HEK293 (cell line): ENCODE measurements at regions not wholly inside any gene's neighbourhood (a gene's known extent, or its start where the extent isn't known, plus 50 kb on each side); places are given as distances from the start of the nearest gene placed in this dataset.

Experiments
- CTCF ChIA-PET: fragments of 350-600 bp; formaldehyde crosslinking; extraction: SDS; loops from one replicate; lab custom pipeline; 2021; ENCODE audit warnings: antibody characterized with exemption; lab: Yijun Ruan, JAX
- POLR2A ChIA-PET: fragments of 300-600 bp; formaldehyde crosslinking; extraction: SDS; loops from one replicate; lab custom pipeline; 2020; ENCODE audit warnings: antibody characterized with exemption, inconsistent platforms; lab: Yijun Ruan, JAX
- H3K27ac ChIP-seq: fragments of 200-500 bp; sonication (Bioruptor generic); 2 replicates; pipeline ENCODE4 v1.5.1; 2014; ENCODE audit warnings: low read depth, low read length, control low read depth, inconsistent platforms; ENCODE audit errors: extremely low read depth
- H3K36me3 ChIP-seq, 2 experiments: fragments of 200-500 bp in 1 of 2; sonication (Bioruptor generic) in 1 of 2; 1 replicate in 1 of 2; 2 replicates in 1 of 2; pipeline ENCODE4 v1.5.1; 2014 to 2017; ENCODE audit warnings: inconsistent platforms in 2 of 2, low read length in 2 of 2; ENCODE audit not compliant: control insufficient read depth in 2 of 2, insufficient read depth in 1 of 2
- H3K4me1 ChIP-seq: fragments of 200-500 bp; sonication (Bioruptor generic); 2 replicates; pipeline ENCODE4 v1.5.1; 2014; ENCODE audit warnings: mild to moderate bottlenecking, low read length, inconsistent platforms; ENCODE audit not compliant: control insufficient read depth, insufficient read depth
- H3K4me3 ChIP-seq: 2 replicates; pipeline ENCODE4 v1.5.1; 2011; ENCODE audit warnings: low read depth, mild to moderate bottlenecking, control low read depth, low read length, moderate library complexity
- H3K9me3 ChIP-seq: fragments of 200-500 bp; sonication (Bioruptor generic); 2 replicates; pipeline ENCODE4 v1.5.1; 2014; ENCODE audit warnings: low read depth, low read length, inconsistent platforms; ENCODE audit not compliant: control insufficient read depth, insufficient read depth
- BCL6B ChIP-seq: fragments of 450-650 bp; formaldehyde crosslinking; IDR thresholded peaks from 2 replicates; pipeline ENCODE4 v1.5.1; 2017; ENCODE audit warnings: missing biosample characterization, missing genetic modification characterization
- GLIS2 ChIP-seq: fragments of 450-650 bp; formaldehyde crosslinking; IDR thresholded peaks from 2 replicates; pipeline ENCODE4 v1.5.1; 2016; ENCODE audit warnings: missing biosample characterization, missing genetic modification characterization
- KLF8 ChIP-seq: fragments of 450-650 bp; formaldehyde crosslinking; IDR thresholded peaks from 2 replicates; pipeline ENCODE4 v1.5.1; 2016; ENCODE audit warnings: missing biosample characterization, missing genetic modification characterization
- KLF9 ChIP-seq: fragments of 450-650 bp; formaldehyde crosslinking; IDR thresholded peaks from 2 replicates; pipeline ENCODE4 v1.5.1; 2016; ENCODE audit warnings: missing biosample characterization, missing genetic modification characterization, low read depth
- PRDM4 ChIP-seq: fragments of 450-650 bp; formaldehyde crosslinking; IDR thresholded peaks from 2 replicates; pipeline ENCODE4 v1.5.1; 2017; ENCODE audit warnings: missing biosample characterization, missing genetic modification characterization
- SP2 ChIP-seq: fragments of 450-650 bp; formaldehyde crosslinking; IDR thresholded peaks from 2 replicates; pipeline ENCODE4 v1.5.1; 2016; ENCODE audit warnings: missing biosample characterization, missing genetic modification characterization
- ZNF140 ChIP-seq: fragments of 450-650 bp; formaldehyde crosslinking; IDR thresholded peaks from 2 replicates; pipeline ENCODE4 v1.5.1; 2016; ENCODE audit warnings: missing biosample characterization, missing genetic modification characterization
- ZNF184 ChIP-seq: fragments of 450-650 bp; IDR thresholded peaks from 2 replicates; pipeline ENCODE4 v1.5.1; 2018; ENCODE audit warnings: missing biosample characterization, mild to moderate bottlenecking, missing genetic modification characterization
- ZNF214 ChIP-seq: fragments of 450-650 bp; formaldehyde crosslinking; IDR thresholded peaks from 2 replicates; pipeline ENCODE4 v1.5.1; 2017; ENCODE audit warnings: missing biosample characterization, mild to moderate bottlenecking, missing genetic modification characterization, borderline replicate concordance
- ZNF311 ChIP-seq: fragments of 450-650 bp; formaldehyde crosslinking; IDR thresholded peaks from 2 replicates; pipeline ENCODE4 v1.5.1; 2017; ENCODE audit warnings: missing biosample characterization, missing genetic modification characterization, borderline replicate concordance
- ZNF335 ChIP-seq: fragments of 450-650 bp; formaldehyde crosslinking; conservative IDR thresholded peaks from 2 replicates; pipeline ENCODE4 v1.5.1; 2016; ENCODE audit warnings: missing biosample characterization, missing genetic modification characterization
- ZNF423 ChIP-seq: fragments of 450-650 bp; formaldehyde crosslinking; IDR thresholded peaks from 2 replicates; pipeline ENCODE4 v1.5.1; 2016; ENCODE audit warnings: missing biosample characterization, missing genetic modification characterization
- ZNF473 ChIP-seq: fragments of 450-650 bp; formaldehyde crosslinking; IDR thresholded peaks from 2 replicates; pipeline ENCODE4 v1.5.1; 2017; ENCODE audit warnings: missing biosample characterization, missing genetic modification characterization
- ZNF48 ChIP-seq: fragments of 450-650 bp; formaldehyde crosslinking; IDR thresholded peaks from 2 replicates; pipeline ENCODE4 v1.5.1; 2016; ENCODE audit warnings: missing biosample characterization, missing genetic modification characterization
- ZNF558 ChIP-seq: fragments of 450-650 bp; formaldehyde crosslinking; IDR thresholded peaks from 2 replicates; pipeline ENCODE4 v1.5.1; 2016; ENCODE audit warnings: missing biosample characterization, missing genetic modification characterization
- ZNF623 ChIP-seq: fragments of 450-650 bp; formaldehyde crosslinking; IDR thresholded peaks from 2 replicates; pipeline ENCODE4 v1.5.1; 2016; ENCODE audit warnings: missing biosample characterization, missing genetic modification characterization
- ZNF624 ChIP-seq: fragments of 450-650 bp; formaldehyde crosslinking; IDR thresholded peaks from 2 replicates; pipeline ENCODE4 v1.5.1; 2017; ENCODE audit warnings: missing biosample characterization, missing genetic modification characterization
- ZNF777 ChIP-seq: fragments of 450-650 bp; formaldehyde crosslinking; IDR thresholded peaks from 2 replicates; pipeline ENCODE4 v1.5.1; 2017; ENCODE audit warnings: missing biosample characterization, missing genetic modification characterization, borderline replicate concordance
- ZSCAN30 ChIP-seq: fragments of 450-650 bp; IDR thresholded peaks from 2 replicates; pipeline ENCODE4 v1.5.1; 2018; ENCODE audit warnings: missing biosample characterization, mild to moderate bottlenecking, missing genetic modification characterization, moderate library complexity
- ZSCAN5A ChIP-seq: fragments of 450-650 bp; formaldehyde crosslinking; IDR thresholded peaks from 2 replicates; pipeline ENCODE4 v1.5.1; 2016; ENCODE audit warnings: missing biosample characterization, missing genetic modification characterization
- TF ChIP-seq, protein P1 (sequence below): fragments of 450-650 bp; formaldehyde crosslinking; IDR thresholded peaks from 2 replicates; pipeline ENCODE4 v1.5.1; 2017; ENCODE audit warnings: missing biosample characterization, missing genetic modification characterization
- TF ChIP-seq, protein P2 (sequence below): fragments of 450-650 bp; formaldehyde crosslinking; IDR thresholded peaks from 2 replicates; pipeline ENCODE4 v1.5.0; 2017; ENCODE audit warnings: missing biosample characterization, missing genetic modification characterization, borderline replicate concordance
- TF ChIP-seq, protein P3 (sequence below): fragments of 450-650 bp; formaldehyde crosslinking; IDR thresholded peaks from 2 replicates; pipeline ENCODE4 v1.5.1; 2016; ENCODE audit warnings: missing biosample characterization, missing genetic modification characterization

DNA sequence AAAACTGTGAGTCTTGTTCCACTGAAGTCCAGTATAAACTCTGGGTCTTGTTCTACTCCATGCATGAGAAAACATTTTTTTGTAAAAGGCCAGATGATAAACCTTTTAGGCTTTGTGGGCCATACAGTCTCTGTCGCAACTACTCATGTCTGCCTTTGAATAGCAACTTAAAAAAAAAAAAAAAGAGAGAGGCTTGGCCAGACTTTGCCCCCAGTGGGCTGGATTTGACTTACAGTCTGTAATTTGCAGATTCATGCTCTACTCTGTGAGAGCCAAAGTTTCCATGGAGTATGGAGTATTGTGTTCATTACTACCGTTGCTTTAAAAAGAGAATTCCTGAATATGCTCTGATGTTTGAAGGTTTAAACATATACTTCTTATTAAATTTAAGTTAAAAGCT lies 654.9 kb upstream of the PKN2 start (continued):
- TF ChIP-seq BCL6B (tag by site-specific recombination) (no peak), ZNF214 (no peak), SP2 (tag by site-specific recombination) (no peak), ZSCAN5A (tag by site-specific recombination) (no peak), KLF8 (tag by site-specific recombination) (no peak), ZNF473 (no peak)

GRCh38 chr1:88029899-88030298 lies 654.2 kb upstream of the PKN2 start:
- CTCF ChIA-PET: no interaction called here
- Histone ChIP-seq H3K27ac (no peak overlapping the region), H3K4me3 (no peak overlapping the region), H3K4me1 (no peaks in the 10 kb centered on the region), H3K36me3 (no peaks in the 10 kb centered on the region), H3K9me3 (no peaks in the 10 kb centered on the region)
- no peak for TF ChIP-seq ZNF184 (tag by site-specific recombination)
- no peak for TF ChIP-seq ZNF140 (tag by site-specific recombination)
- no peak for TF ChIP-seq ZNF423 (tag by site-specific recombination)
- no peak for TF ChIP-seq ZNF623
- TF ChIP-seq ZNF558 (tag by site-specific recombination): no peak
- TF ChIP-seq, protein P1, sequence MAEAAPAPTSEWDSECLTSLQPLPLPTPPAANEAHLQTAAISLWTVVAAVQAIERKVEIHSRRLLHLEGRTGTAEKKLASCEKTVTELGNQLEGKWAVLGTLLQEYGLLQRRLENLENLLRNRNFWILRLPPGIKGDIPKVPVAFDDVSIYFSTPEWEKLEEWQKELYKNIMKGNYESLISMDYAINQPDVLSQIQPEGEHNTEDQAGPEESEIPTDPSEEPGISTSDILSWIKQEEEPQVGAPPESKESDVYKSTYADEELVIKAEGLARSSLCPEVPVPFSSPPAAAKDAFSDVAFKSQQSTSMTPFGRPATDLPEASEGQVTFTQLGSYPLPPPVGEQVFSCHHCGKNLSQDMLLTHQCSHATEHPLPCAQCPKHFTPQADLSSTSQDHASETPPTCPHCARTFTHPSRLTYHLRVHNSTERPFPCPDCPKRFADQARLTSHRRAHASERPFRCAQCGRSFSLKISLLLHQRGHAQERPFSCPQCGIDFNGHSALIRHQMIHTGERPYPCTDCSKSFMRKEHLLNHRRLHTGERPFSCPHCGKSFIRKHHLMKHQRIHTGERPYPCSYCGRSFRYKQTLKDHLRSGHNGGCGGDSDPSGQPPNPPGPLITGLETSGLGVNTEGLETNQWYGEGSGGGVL: no peak
- TF ChIP-seq ZSCAN30 (tag by site-specific recombination): no peak
- TF ChIP-seq KLF9 (tag by site-specific recombination): no peak
- TF ChIP-seq, protein P2, sequence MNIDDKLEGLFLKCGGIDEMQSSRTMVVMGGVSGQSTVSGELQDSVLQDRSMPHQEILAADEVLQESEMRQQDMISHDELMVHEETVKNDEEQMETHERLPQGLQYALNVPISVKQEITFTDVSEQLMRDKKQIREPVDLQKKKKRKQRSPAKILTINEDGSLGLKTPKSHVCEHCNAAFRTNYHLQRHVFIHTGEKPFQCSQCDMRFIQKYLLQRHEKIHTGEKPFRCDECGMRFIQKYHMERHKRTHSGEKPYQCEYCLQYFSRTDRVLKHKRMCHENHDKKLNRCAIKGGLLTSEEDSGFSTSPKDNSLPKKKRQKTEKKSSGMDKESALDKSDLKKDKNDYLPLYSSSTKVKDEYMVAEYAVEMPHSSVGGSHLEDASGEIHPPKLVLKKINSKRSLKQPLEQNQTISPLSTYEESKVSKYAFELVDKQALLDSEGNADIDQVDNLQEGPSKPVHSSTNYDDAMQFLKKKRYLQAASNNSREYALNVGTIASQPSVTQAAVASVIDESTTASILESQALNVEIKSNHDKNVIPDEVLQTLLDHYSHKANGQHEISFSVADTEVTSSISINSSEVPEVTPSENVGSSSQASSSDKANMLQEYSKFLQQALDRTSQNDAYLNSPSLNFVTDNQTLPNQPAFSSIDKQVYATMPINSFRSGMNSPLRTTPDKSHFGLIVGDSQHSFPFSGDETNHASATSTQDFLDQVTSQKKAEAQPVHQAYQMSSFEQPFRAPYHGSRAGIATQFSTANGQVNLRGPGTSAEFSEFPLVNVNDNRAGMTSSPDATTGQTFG (tag by site-specific recombination): no peak
- TF ChIP-seq ZNF335 (tag by site-specific recombination): no peak
- TF ChIP-seq ZNF311 (tag by site-specific recombination): no peak
- no peak for TF ChIP-seq ZNF624 (tag by site-specific recombination)
- no peak for TF ChIP-seq ZNF48 (tag by site-specific recombination)
- TF ChIP-seq ZNF777 (tag by site-specific recombination): no peak
- TF ChIP-seq PRDM4: no peak
- no peak for TF ChIP-seq GLIS2
- TF ChIP-seq, protein P3, sequence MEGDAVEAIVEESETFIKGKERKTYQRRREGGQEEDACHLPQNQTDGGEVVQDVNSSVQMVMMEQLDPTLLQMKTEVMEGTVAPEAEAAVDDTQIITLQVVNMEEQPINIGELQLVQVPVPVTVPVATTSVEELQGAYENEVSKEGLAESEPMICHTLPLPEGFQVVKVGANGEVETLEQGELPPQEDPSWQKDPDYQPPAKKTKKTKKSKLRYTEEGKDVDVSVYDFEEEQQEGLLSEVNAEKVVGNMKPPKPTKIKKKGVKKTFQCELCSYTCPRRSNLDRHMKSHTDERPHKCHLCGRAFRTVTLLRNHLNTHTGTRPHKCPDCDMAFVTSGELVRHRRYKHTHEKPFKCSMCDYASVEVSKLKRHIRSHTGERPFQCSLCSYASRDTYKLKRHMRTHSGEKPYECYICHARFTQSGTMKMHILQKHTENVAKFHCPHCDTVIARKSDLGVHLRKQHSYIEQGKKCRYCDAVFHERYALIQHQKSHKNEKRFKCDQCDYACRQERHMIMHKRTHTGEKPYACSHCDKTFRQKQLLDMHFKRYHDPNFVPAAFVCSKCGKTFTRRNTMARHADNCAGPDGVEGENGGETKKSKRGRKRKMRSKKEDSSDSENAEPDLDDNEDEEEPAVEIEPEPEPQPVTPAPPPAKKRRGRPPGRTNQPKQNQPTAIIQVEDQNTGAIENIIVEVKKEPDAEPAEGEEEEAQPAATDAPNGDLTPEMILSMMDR (tag by site-specific recombination): no peak
- POLR2A ChIA-PET: no interaction called here
